ENCODE measurements at regions not wholly inside any gene's neighbourhood (a gene's known extent, or its start where the extent isn't known, plus 50 kb on each side); places are given as distances from the start of the nearest gene placed in this dataset.
"Not testable (repeated sequence)": the region's sequence is repeated elsewhere in the genome, so short reads cannot be mapped to it uniquely, and the experiment has no call there.

DNA sequence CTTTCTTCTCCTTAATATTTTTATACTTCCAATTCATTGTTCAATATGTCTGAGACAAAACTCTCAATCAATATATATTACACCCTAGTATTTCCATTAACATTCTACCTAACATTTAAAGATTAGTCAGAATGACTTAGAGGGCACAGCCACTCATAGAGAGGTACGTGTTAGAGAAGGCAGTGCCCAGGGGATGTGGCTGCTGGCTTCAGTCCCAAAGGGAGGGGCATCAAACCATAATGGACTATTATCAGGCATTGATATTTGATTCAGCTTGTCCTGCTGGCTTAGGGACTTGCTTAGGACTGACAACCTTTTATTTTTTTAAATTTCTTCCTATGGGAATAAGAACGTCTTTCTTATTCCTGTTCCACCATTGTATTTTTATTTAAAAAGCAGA is 1392.0 kb upstream of the ATXN8OS start:
- H3K27ac ChIP-seq (ENCODE audit: low read length), result no peak overlapping the region
- H3K36me3 ChIP-seq (ENCODE audit: control insufficient read depth, insufficient read depth, low read length), result no peaks in the 10 kb centered on the region
- no peaks in the 10 kb centered on the region for H3K9me3 ChIP-seq (replicated peaks; ENCODE audit: control insufficient read depth, low read depth, low read length)
- WGBS (ENCODE audit: insufficient coverage), result no CpG with 5 or more reads among the region's 2 CpGs
- H3K4me1 ChIP-seq (ENCODE audit: control insufficient read depth, insufficient read depth, low read length), result no peaks in the 10 kb centered on the region
- no peak overlapping the region for H3K4me3 ChIP-seq (ENCODE audit: low read length)
- H3K27me3 ChIP-seq (ENCODE audit: control insufficient read depth, insufficient read depth, low read length), result no peaks in the 10 kb centered on the region
- DNase-seq, result no peak

- Histone ChIP-seq H3K36me3 (ENCODE audit: control insufficient read depth, insufficient read depth, low read length) (no peaks in the 10 kb centered on the region), H3K27ac (ENCODE audit: low read length) (no peak overlapping the region), H3K4me3 (ENCODE audit: low read length) (no peak overlapping the region), H3K27me3 (ENCODE audit: control insufficient read depth, insufficient read depth, low read length) (no peaks in the 10 kb centered on the region), H3K4me1 (ENCODE audit: control insufficient read depth, insufficient read depth, low read length) (no peaks in the 10 kb centered on the region), H3K9me3 (replicated peaks; ENCODE audit: control insufficient read depth, low read depth, low read length) (no peaks in the 10 kb centered on the region)
- WGBS (ENCODE audit: insufficient coverage), result no CpG with 5 or more reads among the region's 2 CpGs
- DNase-seq, result no peak
Measured at GRCh38 chr13:68714292-68714691, 1393.3 kb upstream of the ATXN8OS start.

DNA sequence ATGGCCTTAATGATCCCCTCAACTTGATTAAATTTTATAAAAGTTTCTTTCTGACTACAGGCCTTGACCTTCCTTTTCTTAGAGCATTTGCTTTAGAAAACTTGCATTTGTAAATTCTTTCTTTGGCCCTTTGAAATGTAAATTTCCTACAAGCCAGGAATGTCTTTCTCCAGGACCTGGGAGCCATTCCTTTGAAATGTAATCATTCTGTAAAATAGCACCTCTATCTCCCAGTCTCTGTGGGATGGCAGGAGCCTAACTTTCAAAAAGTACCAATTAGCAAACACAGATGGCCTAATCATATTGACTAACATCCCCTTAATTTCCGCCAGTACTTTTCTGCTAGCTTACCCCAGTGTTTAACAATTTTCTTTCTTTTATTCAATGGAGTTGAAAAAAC is 1394.2 kb upstream of the ATXN8OS start:
- no peaks in the 10 kb centered on the region for H3K27me3 ChIP-seq (ENCODE audit: control insufficient read depth, insufficient read depth, low read length)
- H3K4me3 ChIP-seq (ENCODE audit: low read length), result no peak overlapping the region
- H3K9me3 ChIP-seq (replicated peaks; ENCODE audit: control insufficient read depth, low read depth, low read length), result no peaks in the 10 kb centered on the region
- H3K27ac ChIP-seq (ENCODE audit: low read length), result no peak overlapping the region
- no CpG with 5 or more reads among the region's 1 CpG for WGBS (ENCODE audit: insufficient coverage)
- no peak for DNase-seq
- no peaks in the 10 kb centered on the region for H3K36me3 ChIP-seq (ENCODE audit: control insufficient read depth, insufficient read depth, low read length)
- H3K4me1 ChIP-seq (ENCODE audit: control insufficient read depth, insufficient read depth, low read length), result no peaks in the 10 kb centered on the region

GRCh38 chr13:68708336-68708908 is 1399.2 kb upstream of the ATXN8OS start:
- no peaks in the 10 kb centered on the region for H3K4me1 ChIP-seq (ENCODE audit: control insufficient read depth, insufficient read depth, low read length)
- H3K9me3 ChIP-seq (replicated peaks; ENCODE audit: control insufficient read depth, low read depth, low read length), result no peaks in the 10 kb centered on the region
- DNase-seq, result no peak
- H3K36me3 ChIP-seq (ENCODE audit: control insufficient read depth, insufficient read depth, low read length), result no peaks in the 10 kb centered on the region
- H3K27me3 ChIP-seq (ENCODE audit: control insufficient read depth, insufficient read depth, low read length), result no peaks in the 10 kb centered on the region
- 93% methylated on average over 11 of the region's 16 CpGs for WGBS (ENCODE audit: insufficient coverage)
- H3K4me3 ChIP-seq (ENCODE audit: low read length), result no peak overlapping the region
- H3K27ac ChIP-seq (ENCODE audit: low read length), result no peak overlapping the region

- not testable (repeated sequence) for H3K4me3 ChIP-seq (ENCODE audit: low read length); H3K9me3 ChIP-seq (replicated peaks; ENCODE audit: control insufficient read depth, low read depth, low read length); DNase-seq; H3K36me3 ChIP-seq (ENCODE audit: control insufficient read depth, insufficient read depth, low read length); H3K27ac ChIP-seq (ENCODE audit: low read length); H3K4me1 ChIP-seq (ENCODE audit: control insufficient read depth, insufficient read depth, low read length); H3K27me3 ChIP-seq (ENCODE audit: control insufficient read depth, insufficient read depth, low read length)
Measured at GRCh38 chr13:68706044-68706443, 1401.6 kb upstream of the ATXN8OS start.

DNA sequence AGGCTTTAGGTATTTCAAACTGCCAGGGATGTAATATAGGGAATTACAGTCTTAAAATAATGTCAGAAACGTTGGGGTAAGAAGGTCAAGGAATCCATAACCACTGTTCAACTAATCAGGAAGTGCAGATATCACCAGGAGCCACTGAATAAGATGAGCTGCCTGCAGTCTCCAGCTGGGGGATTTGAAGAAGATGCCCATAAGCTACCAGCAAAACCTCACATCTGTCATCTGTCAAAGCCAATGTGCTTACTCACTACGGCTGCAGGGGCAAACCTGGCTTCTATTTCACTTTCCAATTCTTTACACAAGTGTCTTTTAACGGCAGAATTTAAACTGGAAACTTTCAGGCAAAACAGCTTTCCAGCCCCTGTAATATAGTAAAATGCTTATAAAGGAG is 1410.1 kb upstream of the ATXN8OS start:
- Histone ChIP-seq H3K4me3 (ENCODE audit: low read length) (no peak overlapping the region), H3K36me3 (ENCODE audit: control insufficient read depth, insufficient read depth, low read length) (no peaks in the 10 kb centered on the region), H3K27me3 (ENCODE audit: control insufficient read depth, insufficient read depth, low read length) (no peaks in the 10 kb centered on the region), H3K9me3 (replicated peaks; ENCODE audit: control insufficient read depth, low read depth, low read length) (no peaks in the 10 kb centered on the region), H3K4me1 (ENCODE audit: control insufficient read depth, insufficient read depth, low read length) (no peaks in the 10 kb centered on the region), H3K27ac (ENCODE audit: low read length) (no peak overlapping the region)
- no CpG with 5 or more reads among the region's 3 CpGs for WGBS (ENCODE audit: insufficient coverage)
- DNase-seq, result no peak

DNA sequence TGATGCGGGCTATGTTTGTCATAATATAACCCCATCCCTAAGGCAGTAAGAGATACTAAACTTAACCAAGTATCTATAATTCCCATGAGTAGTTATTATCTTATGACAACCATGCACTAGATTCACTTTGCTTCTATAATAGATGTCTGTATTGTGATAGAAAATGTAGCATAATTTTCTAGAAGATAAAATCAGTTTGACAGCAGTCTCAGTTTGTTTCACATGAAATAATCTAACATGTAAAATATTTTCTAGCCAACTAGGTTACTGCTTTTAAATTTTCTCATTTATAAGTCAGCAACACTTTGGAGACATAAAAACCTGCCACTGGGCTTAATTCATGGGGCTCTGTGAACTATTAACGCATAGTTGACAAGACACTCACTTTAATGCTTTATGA is 1410.7 kb upstream of the ATXN8OS start:
- DNase-seq, result no peak

GRCh38 chr13:68692049-68692448 is 1415.6 kb upstream of the ATXN8OS start:
- Histone ChIP-seq H3K4me1 (ENCODE audit: control insufficient read depth, insufficient read depth, low read length) (no peaks in the 10 kb centered on the region), H3K27me3 (ENCODE audit: control insufficient read depth, insufficient read depth, low read length) (no peaks in the 10 kb centered on the region), H3K36me3 (ENCODE audit: control insufficient read depth, insufficient read depth, low read length) (no peaks in the 10 kb centered on the region), H3K9me3 (replicated peaks; ENCODE audit: control insufficient read depth, low read depth, low read length) (no peaks in the 10 kb centered on the region), H3K27ac (ENCODE audit: low read length) (no peak overlapping the region), H3K4me3 (ENCODE audit: low read length) (no peak overlapping the region)
- no peak for DNase-seq
- WGBS (ENCODE audit: insufficient coverage), result 75% methylated on average over 1 of the region's 1 CpG

More for the DNA sequence above, 1410.7 kb upstream of the ATXN8OS start:
- Histone ChIP-seq H3K36me3 (ENCODE audit: control insufficient read depth, insufficient read depth, low read length) (no peaks in the 10 kb centered on the region), H3K27me3 (ENCODE audit: control insufficient read depth, insufficient read depth, low read length) (no peaks in the 10 kb centered on the region), H3K9me3 (replicated peaks; ENCODE audit: control insufficient read depth, low read depth, low read length) (no peaks in the 10 kb centered on the region), H3K4me1 (ENCODE audit: control insufficient read depth, insufficient read depth, low read length) (no peaks in the 10 kb centered on the region), H3K4me3 (ENCODE audit: low read length) (no peak overlapping the region), H3K27ac (ENCODE audit: low read length) (no peak overlapping the region)
- WGBS (ENCODE audit: insufficient coverage), result no CpG with 5 or more reads among the region's 2 CpGs

DNA sequence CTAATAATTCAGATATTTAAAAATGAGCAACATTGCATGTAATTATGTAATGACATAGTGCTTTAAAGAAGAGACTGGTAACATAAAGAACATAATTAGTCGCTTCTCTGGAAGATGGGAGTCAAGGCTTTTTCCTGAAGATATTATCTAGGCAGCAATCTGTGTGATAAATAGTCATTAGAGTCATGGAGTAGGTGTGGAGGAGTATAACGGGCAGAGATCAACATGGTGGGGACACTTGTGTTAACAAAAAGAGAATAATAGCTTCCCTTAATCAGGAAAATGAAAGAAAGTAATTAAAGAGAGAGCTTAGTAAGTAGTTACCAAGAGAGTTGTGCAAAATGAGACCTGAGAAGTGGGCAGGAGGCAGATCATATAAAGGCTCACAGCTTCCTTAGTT is 1417.1 kb upstream of the ATXN8OS start:
- Histone ChIP-seq H3K4me1 (ENCODE audit: control insufficient read depth, insufficient read depth, low read length) (no peaks in the 10 kb centered on the region), H3K27ac (ENCODE audit: low read length) (no peak overlapping the region), H3K36me3 (ENCODE audit: control insufficient read depth, insufficient read depth, low read length) (no peaks in the 10 kb centered on the region), H3K4me3 (ENCODE audit: low read length) (no peak overlapping the region), H3K27me3 (ENCODE audit: control insufficient read depth, insufficient read depth, low read length) (no peaks in the 10 kb centered on the region), H3K9me3 (replicated peaks; ENCODE audit: control insufficient read depth, low read depth, low read length) (no peaks in the 10 kb centered on the region)
- WGBS (ENCODE audit: insufficient coverage), result 83% methylated on average over 1 of the region's 2 CpGs
- no peak for DNase-seq

DNA sequence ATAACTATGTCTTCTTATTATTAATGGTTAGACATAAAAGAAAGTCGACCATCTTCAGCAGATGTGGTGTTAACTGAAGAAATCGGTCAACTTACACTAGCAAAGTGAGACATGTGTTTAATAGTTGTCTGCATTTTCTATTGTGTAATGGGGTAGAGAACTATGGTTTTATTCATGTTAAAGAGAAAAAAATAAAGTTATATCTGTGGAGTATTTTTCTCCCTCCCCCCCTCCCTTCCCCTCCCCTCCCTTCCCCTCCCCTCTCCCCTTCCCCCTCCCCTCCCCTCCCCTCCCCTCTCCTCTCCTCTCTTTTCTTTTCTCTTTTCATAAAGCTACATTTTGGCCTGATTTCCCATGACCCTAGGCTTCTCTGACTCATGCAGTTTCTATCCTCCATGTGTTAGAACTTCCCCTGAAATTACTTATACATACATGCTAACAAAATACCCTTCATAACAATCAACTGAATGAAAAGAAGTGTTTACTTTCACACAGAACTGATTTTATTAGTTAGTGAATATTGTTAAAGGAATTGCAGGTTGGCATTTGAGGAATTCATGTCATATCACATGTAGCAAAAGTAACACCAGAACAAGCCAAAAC is 1431.0 kb upstream of the ATXN8OS start:
- Histone ChIP-seq H3K9me3 (replicated peaks; ENCODE audit: control insufficient read depth, low read depth, low read length) (no peaks in the 10 kb centered on the region), H3K27ac (ENCODE audit: low read length) (no peak overlapping the region), H3K27me3 (ENCODE audit: control insufficient read depth, insufficient read depth, low read length) (no peaks in the 10 kb centered on the region), H3K4me1 (ENCODE audit: control insufficient read depth, insufficient read depth, low read length) (no peaks in the 10 kb centered on the region), H3K36me3 (ENCODE audit: control insufficient read depth, insufficient read depth, low read length) (no peaks in the 10 kb centered on the region), H3K4me3 (ENCODE audit: low read length) (no peak overlapping the region)
- DNase-seq, result no peak
- WGBS (ENCODE audit: insufficient coverage), result no CpG with 5 or more reads among the region's 2 CpGs

GRCh38 chr13:68675209-68675608 is 1432.4 kb upstream of the ATXN8OS start:
- Histone ChIP-seq H3K4me3 (ENCODE audit: low read length) (no peak overlapping the region), H3K27me3 (ENCODE audit: control insufficient read depth, insufficient read depth, low read length) (no peaks in the 10 kb centered on the region), H3K27ac (ENCODE audit: low read length) (no peak overlapping the region), H3K36me3 (ENCODE audit: control insufficient read depth, insufficient read depth, low read length) (no peaks in the 10 kb centered on the region), H3K4me1 (ENCODE audit: control insufficient read depth, insufficient read depth, low read length) (no peaks in the 10 kb centered on the region), H3K9me3 (replicated peaks; ENCODE audit: control insufficient read depth, low read depth, low read length) (no peaks in the 10 kb centered on the region)
- DNase-seq, result no peak
- no CpG with 5 or more reads among the region's 2 CpGs for WGBS (ENCODE audit: insufficient coverage)

Measured in muscle of leg (tissue), 3 donors.